ENCODE measurements at regions not wholly inside any gene's neighbourhood (a gene's known extent, or its start where the extent isn't known, plus 50 kb on each side); places are given as distances from the start of the nearest gene placed in this dataset.

- TF ChIP-seq CTCF (IDR thresholded peaks at IDR 0.05; ENCODE audit: insufficient read depth, low read length), result no peak
- no peak for TF ChIP-seq SPI1 (IDR thresholded peaks at IDR 0.05; ENCODE audit: borderline replicate concordance, low read depth)
These were observed 97.6 kb upstream of the CDH10 start for GRCh38 chr5:24742334-24742733.

All from HL-60 (cell line).